ENCODE measurements at regions not wholly inside any gene's neighbourhood (a gene's known extent, or its start where the extent isn't known, plus 50 kb on each side); places are given as distances from the start of the nearest gene placed in this dataset.

DNA sequence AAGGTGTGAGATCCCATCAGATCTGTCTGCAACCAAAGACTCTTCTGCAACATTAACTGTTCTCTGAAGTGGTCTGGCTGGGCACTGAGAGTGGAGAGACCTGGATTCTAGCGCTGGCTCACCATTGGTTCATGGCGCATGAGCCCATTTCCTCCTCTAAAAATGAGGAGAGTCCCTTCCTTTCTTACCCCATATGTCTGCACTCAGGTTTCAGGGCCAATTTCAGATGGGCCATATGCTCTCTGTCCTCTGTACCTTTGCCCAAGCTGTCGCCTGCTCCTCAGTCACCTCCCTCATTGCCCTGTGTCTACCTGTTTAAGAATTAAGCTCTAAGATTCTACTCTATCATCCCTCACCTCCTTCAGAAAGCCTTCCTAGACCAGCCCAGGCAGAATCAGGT lies 484.7 kb downstream of the INSC start:
- Histone ChIP-seq H3K36me3 (replicated peaks in 1 of 2; ENCODE audit: control insufficient read depth in 1 of 2, insufficient read depth in 2 of 2, low read length in 2 of 2) (no peaks in the 10 kb centered on the region), H3K27ac (ENCODE audit: extremely low read length, insufficient read depth, low read length) (no peak overlapping the region), H3K79me2 (ENCODE audit: insufficient read depth, low read length) (no peaks in the 10 kb centered on the region), H3K4me2 (ENCODE audit: low read depth, low read length) (no peak overlapping the region), H4K20me1 (ENCODE audit: insufficient read depth, low read length) (no peaks in the 10 kb centered on the region), H3K9ac (ENCODE audit: insufficient read depth, low read depth, low read length) (no peak overlapping the region), H2AFZ (ENCODE audit: low read length) (no peak overlapping the region), H3K27me3 (ENCODE audit: control insufficient read depth in 1 of 2, insufficient read depth in 2 of 2, low read length in 2 of 2) (no peaks in the 10 kb centered on the region), H3K4me3 (replicated peaks in 1 of 3; ENCODE audit: insufficient read depth in 1 of 3, low read depth in 2 of 3, low read length in 3 of 3) (no peak overlapping the region), H3K4me1 (ENCODE audit: insufficient read depth, low read length) (no peaks in the 10 kb centered on the region), H3K9me3 (ENCODE audit: low read length) (no peaks in the 10 kb centered on the region)
- in situ Hi-C loops (cut with HindIII; ENCODE audit: extremely low pct_ligation_motif_present, low pct_unique_long_range_greater_than_20kb) (no loop called here), intact Hi-C loops (cut with micrococcal nuclease; ENCODE audit: unreplicated experiment) (no loop called here)
- ChIA-PET CTCF (ENCODE audit: low intra/inter-chr PET ratio, low total read pairs) (no interaction called here), POLR2A (no interaction called here)
- 95% methylated on average over 2 of the region's 3 CpGs for WGBS (ENCODE audit: low lambda C conversion rate)
- no peak for FAIRE-seq
- no peak for ATAC-seq
- TF ChIP-seq ZNF253 (CRISPR knock-in tag; IDR thresholded peaks at IDR 0.05; ENCODE audit: borderline replicate concordance) (no peak), HNRNPUL1 (IDR thresholded peaks at IDR 0.05; ENCODE audit: low read depth, low read length) (no peak), SSRP1 (CRISPR knock-in tag; IDR thresholded peaks at IDR 0.05) (no peak), FOXJ3 (CRISPR knock-in tag; IDR thresholded peaks at IDR 0.05; ENCODE audit: borderline replicate concordance) (no peak), ZSCAN12 (CRISPR knock-in tag; IDR thresholded peaks at IDR 0.05) (no peak), ZKSCAN5 (CRISPR knock-in tag; IDR thresholded peaks at IDR 0.05) (no peak), RAD51 (IDR thresholded peaks at IDR 0.05; ENCODE audit: borderline replicate concordance) (no peak), DMAP1 (CRISPR knock-in tag; IDR thresholded peaks at IDR 0.05) (no peak), ZFP41 (CRISPR knock-in tag; IDR thresholded peaks at IDR 0.05; ENCODE audit: borderline replicate concordance) (no peak)
- TF ChIP-seq, protein P1, sequence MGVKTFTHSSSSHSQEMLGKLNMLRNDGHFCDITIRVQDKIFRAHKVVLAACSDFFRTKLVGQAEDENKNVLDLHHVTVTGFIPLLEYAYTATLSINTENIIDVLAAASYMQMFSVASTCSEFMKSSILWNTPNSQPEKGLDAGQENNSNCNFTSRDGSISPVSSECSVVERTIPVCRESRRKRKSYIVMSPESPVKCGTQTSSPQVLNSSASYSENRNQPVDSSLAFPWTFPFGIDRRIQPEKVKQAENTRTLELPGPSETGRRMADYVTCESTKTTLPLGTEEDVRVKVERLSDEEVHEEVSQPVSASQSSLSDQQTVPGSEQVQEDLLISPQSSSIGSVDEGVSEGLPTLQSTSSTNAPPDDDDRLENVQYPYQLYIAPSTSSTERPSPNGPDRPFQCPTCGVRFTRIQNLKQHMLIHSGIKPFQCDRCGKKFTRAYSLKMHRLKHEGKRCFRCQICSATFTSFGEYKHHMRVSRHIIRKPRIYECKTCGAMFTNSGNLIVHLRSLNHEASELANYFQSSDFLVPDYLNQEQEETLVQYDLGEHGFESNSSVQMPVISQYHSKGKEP (CRISPR knock-in tag; IDR thresholded peaks at IDR 0.05): no peak
- TF ChIP-seq, protein P2, sequence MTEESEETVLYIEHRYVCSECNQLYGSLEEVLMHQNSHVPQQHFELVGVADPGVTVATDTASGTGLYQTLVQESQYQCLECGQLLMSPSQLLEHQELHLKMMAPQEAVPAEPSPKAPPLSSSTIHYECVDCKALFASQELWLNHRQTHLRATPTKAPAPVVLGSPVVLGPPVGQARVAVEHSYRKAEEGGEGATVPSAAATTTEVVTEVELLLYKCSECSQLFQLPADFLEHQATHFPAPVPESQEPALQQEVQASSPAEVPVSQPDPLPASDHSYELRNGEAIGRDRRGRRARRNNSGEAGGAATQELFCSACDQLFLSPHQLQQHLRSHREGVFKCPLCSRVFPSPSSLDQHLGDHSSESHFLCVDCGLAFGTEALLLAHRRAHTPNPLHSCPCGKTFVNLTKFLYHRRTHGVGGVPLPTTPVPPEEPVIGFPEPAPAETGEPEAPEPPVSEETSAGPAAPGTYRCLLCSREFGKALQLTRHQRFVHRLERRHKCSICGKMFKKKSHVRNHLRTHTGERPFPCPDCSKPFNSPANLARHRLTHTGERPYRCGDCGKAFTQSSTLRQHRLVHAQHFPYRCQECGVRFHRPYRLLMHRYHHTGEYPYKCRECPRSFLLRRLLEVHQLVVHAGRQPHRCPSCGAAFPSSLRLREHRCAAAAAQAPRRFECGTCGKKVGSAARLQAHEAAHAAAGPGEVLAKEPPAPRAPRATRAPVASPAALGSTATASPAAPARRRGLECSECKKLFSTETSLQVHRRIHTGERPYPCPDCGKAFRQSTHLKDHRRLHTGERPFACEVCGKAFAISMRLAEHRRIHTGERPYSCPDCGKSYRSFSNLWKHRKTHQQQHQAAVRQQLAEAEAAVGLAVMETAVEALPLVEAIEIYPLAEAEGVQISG (CRISPR knock-in tag; IDR thresholded peaks at IDR 0.05): no peak
- DNase-seq (ENCODE audit: low spot score): no peak
- no TSS peak for BruUV-seq (replicated peaks)
